ENCODE measurements at regions not wholly inside any gene's neighbourhood (a gene's known extent, or its start where the extent isn't known, plus 50 kb on each side); places are given as distances from the start of the nearest gene placed in this dataset.

DNA sequence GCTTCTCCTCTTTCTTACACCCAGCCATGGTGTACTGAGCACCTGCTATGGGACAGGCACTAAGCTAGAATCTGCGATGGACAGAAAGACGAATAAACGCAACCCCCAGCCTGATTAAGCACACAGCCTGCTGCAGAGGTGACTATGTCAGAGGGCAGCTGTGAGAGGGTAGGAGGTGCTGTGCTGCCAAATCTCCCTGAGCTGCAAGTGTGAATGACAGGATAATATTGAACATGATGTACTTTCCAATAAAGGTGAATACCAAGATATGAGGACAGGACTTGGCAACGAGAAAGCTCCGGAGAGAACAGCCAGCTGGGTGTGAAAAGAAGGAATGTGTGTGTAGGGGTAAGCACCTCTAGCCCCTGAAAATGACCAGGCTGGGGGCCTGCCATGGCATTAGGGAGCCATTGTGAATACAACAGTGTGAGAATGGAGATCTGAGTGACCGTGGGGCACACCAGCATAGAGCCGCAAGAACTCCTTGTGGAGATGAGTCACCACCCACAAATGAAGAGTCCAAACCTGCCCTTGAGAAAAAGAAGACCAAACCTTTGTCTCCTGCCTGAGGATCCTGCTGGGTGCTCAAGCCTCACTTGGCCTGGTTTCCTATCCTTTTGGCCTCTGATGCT is 83.0 kb upstream of the ATF3 start:
- TF ChIP-seq, protein P1, sequence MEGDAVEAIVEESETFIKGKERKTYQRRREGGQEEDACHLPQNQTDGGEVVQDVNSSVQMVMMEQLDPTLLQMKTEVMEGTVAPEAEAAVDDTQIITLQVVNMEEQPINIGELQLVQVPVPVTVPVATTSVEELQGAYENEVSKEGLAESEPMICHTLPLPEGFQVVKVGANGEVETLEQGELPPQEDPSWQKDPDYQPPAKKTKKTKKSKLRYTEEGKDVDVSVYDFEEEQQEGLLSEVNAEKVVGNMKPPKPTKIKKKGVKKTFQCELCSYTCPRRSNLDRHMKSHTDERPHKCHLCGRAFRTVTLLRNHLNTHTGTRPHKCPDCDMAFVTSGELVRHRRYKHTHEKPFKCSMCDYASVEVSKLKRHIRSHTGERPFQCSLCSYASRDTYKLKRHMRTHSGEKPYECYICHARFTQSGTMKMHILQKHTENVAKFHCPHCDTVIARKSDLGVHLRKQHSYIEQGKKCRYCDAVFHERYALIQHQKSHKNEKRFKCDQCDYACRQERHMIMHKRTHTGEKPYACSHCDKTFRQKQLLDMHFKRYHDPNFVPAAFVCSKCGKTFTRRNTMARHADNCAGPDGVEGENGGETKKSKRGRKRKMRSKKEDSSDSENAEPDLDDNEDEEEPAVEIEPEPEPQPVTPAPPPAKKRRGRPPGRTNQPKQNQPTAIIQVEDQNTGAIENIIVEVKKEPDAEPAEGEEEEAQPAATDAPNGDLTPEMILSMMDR (conservative IDR thresholded peaks at IDR 0.05 in 1 of 2, IDR thresholded peaks at IDR 0.05 in 1 of 2; ENCODE audit: low read depth in 1 of 2, low read length in 2 of 2) = no peak
- no peak for TF ChIP-seq EZH2 (IDR thresholded peaks at IDR 0.05; ENCODE audit: low read length, missing control alignments)

All from fibroblast of lung (primary cell).